GM18858 (cell line): ENCODE measurements at regions not wholly inside any gene's neighbourhood (a gene's known extent, or its start where the extent isn't known, plus 50 kb on each side); places are given as distances from the start of the nearest gene placed in this dataset.

Source experiments
- ATAC-seq: cut with Tn5 transposase; IDR thresholded peaks from one replicate; pipeline ENCODE4 v1.9.1; 2021; ENCODE audit not compliant: unreplicated experiment

GRCh38 chr1:168782559-168783116 lies 53.6 kb upstream of the DPT start:
- ATAC-seq, result no peak

GRCh38 chr1:168783458-168784210 lies 54.6 kb upstream of the DPT start:
- ATAC-seq, result no peak

DNA sequence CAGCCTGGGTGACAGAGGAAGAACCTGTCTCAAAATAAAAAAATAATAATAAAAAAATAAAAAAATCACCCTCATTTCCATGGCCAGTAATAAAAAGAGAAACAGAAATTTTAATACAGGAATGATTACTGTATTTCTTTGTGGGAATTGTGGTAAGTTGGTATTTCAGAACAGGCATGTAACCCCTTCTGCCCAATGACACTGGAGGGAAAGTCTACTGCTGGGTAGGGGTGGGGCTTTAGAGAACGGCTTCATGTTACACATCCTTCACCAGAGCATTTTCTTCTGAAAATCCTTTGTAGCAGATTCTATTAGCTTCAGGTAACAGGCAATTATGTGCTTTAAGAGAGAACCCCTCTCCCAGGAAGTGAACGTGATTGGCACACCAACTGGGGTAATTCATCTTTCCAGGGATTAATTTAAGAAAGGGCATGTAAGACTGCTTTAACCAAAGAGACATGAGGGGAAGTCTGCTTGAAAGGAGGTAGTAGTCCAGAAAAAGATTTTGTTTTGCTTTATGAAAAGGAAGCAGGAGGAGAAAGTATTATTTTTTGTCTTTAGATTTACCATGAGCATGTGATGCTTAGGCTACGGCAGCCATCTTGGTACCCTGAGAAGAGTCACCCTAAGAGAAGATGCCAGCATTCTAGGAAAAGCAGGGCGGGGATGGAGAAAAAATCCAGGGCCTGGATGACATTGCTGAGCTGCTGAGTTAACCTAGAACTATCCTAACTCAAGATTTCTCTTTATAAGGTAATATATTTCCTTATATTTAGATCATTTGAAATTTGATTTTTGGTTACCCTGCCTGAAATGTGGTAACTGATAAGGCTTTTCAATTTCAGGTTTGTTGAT lies 57.7 kb upstream of the DPT start:
- ATAC-seq, result no peak

DNA sequence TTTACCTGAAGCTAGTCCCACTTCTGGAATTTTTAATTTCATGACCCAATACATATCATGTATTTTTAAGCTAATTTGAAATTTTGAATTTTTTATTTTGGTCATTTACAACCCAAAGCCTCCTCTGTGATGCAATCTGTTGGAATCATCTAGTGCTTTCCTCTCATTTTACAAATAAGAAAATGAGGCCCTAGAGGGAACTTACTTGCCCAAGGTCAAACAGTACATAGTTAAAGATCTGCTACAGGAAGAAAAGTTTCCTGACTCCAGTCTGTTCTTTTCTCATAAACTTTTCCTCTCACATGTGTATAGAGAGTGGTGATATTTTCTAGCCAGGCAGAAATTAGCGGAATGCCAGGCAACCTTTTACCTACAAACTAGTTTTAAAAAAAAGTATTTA lies 59.3 kb upstream of the DPT start:
- no peak for ATAC-seq

- no peak for ATAC-seq
Observed at GRCh38 chr1:168789501-168789900, 60.5 kb upstream of the DPT start.

DNA sequence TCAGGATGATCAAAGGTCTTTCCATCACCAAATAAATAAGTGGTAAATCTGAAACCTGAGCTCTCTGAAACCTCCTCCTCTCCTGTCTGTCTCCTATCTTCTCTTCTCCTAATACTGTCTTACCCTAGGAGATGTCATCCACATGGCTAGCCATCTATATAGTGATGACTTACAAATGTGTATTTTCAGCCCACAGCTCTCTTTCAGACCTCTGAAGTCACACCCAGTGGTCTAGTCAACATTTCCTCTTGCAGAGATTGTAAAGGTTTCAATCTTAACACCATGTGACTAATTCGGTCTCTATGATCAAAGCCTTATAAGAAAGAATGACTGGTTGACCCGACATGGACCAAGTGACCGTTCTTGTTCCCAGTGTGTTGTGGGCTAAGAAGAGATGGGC lies 63.1 kb upstream of the DPT start:
- no peak for ATAC-seq

DNA sequence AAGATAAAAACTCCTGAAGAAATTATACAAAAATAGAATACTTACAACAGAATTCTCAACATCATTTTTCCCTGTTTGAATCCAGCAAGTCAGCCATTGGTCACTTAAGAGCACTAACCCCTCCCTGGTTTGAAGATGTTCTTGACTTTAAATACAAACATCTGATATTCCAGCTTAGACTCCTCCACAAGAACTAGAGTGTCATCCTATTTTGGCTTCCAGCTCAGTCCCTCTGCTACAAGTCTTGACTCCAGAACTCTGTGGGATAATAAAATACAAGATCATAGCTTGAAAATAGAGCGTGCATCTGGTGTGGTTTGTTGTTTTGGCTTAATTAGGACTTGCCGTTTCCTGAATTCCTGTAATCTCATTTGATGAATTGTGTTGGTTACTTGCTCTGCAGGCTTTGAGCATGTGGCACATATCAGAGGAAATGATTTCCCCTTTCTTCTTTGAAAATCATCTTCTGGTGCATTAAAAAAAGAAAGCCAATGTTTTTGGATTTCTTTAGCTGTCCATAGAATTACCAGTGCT lies 63.7 kb upstream of the DPT start:
- ATAC-seq, result no peak

- no peak for ATAC-seq
Observed at GRCh38 chr1:168794057-168794456, 65.1 kb upstream of the DPT start.

- no peak for ATAC-seq
Observed at GRCh38 chr1:168795681-168796080, 66.7 kb upstream of the DPT start.

DNA sequence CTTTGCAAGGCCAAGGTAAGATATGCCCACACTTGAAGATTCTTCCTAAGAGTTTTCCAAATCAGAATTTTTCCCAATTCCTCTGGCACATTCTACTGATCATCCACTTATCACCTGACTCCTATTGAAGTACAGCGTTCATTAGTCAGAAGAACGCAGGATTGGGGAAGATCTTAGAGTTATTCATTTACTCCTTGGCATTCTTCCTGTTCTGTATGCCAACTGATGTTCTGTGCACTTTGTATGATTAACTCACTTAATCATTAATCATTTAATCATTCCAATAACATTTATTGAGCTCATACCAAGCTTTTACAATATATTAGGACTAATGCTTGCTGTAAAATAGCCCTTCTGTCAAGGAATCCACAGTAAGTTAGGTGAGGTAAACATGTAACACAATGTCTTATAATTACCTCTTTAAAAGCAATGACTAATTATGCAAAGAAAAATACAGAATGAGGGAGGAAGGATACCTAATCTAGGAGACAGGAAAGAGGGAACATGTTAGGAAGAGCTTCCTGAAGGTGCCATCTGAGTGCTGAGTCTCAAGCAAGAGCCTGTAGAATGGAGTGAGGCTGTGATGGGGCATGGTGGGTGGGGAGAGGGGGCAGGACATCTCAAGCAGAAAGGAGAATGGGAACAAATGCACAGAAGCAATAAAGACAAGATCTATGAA lies 71.1 kb upstream of the DPT start:
- no peak for ATAC-seq

DNA sequence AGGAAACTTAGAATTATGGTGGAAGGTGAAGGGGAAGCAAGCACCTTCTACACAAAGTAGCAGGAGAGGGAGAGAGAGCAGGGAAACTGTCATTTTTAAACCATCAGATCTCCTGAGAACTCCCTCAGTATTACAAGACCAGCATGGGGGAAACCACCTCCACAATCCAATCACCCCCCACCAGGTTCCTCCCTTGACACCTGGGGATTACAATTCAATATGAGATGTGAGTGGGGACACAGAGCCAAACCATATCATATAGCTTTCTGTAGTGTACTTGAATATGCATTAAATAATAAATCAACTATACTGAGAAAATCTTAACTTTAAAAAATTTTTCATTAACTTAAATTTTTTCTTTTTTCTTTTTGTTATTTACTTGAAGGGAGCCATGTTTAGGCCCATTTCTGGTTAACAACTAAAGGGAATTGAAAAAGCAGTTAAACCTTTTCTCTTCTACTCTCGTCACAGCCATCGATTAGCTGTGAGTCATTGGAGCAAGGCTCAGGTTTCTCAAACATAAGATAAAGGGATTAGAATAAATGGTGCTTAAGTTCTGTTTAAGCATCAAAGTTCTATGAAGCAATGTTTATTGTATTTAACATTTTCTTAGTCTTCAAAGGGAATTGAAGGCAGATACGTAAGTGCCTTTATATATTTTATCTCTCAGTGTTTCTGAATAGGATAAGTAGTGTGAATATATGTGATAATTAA lies 72.2 kb upstream of the DPT start:
- no peak for ATAC-seq

DNA sequence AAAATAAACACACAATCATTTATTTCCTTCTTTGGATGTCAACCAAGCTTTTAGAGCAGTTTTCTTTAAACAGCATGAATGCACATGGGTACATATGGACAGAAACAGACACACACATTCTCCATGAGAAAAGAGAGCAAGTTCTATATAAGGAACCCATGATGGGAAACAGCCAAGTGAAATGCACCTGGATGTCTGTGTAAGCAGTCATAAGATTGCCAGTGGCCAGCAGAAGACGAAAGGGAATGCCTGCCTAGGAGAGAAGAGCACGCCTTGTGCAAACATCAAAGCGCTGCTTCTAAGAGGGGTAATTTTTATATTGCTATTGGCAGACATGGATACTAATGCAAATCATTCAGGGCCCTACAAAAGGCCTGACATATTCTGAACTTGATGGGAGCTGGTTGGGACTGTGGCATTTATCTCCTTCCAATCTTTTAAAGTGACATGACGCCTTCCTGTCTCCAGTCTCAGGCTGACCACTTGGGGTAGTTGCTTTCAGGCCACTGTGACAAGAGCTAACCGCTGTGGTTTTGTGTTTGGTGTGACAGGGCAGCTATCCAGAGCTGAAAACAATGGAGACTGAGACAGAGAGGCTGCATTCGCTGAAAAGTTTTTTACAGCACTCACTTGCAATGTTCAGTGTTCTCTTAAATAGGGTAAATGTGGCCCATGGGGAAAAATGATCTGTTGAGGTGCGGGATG lies 75.0 kb upstream of the DPT start:
- ATAC-seq, result no peak

DNA sequence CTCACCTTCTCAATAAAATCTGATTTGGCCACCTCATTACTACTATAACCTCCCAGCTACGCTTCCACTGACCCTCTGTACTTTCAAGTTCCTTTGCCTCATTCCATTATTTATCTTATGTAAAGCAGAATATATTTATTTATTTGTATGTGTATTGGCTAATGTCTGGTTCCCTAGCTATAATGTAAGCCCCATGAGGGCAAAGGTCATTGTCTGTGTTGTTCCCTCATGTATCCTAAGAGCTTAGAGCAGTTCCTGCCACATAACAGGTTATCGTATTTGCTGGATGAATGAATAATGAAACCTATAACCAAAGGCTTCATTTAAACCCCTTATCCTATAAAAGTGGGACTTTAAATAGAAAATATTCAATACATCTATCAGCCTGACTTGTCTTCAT lies 77.9 kb upstream of the DPT start:
- ATAC-seq, result no peak

- ATAC-seq, result no peak
Observed at GRCh38 chr1:168811176-168811575, 82.2 kb upstream of the DPT start.

DNA sequence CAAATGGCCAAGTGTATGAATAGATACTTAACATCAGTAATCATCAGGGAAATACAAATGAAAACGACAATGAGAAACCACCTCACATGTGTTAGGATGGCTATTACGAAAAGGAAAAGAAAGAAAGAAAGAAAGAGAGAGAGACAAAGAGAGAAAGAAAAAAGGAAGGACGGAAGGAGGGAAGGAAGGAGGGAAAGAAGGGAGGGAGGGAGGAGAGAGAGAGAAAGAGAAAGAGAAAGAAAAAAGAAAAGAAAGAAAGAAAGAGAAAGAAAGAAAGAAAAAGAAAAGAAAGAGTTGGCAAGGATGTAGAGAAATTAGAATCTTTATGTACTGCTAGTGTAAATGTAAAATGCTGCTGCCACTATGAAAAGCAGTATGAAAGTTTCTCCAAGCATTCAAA lies 90.7 kb upstream of the DPT start:
- ATAC-seq, result no peak

- no peak for ATAC-seq
Observed at GRCh38 chr1:168821434-168821833, 92.4 kb upstream of the DPT start.

GRCh38 chr1:168822911-168823310 lies 93.9 kb upstream of the DPT start:
- ATAC-seq, result no peak

DNA sequence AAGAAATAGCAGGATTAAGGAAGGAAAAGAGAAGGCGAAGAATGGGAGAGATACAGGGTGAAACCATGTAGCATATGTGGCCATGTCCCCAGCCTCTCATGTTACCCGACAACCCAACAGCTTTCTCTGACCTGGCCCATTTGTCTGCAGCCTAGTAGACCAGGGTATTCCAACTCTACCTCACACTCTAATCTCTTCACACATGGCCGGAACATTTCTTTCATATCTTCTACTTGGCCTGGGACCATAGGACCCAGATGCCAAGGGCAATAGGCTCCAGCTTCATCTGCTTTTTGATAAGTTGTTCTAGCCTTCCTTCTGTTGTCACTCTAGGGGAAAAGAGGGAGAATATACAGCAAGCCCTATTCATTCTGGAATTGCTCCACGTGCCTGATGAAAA lies 95.0 kb upstream of the DPT start:
- ATAC-seq, result no peak

DNA sequence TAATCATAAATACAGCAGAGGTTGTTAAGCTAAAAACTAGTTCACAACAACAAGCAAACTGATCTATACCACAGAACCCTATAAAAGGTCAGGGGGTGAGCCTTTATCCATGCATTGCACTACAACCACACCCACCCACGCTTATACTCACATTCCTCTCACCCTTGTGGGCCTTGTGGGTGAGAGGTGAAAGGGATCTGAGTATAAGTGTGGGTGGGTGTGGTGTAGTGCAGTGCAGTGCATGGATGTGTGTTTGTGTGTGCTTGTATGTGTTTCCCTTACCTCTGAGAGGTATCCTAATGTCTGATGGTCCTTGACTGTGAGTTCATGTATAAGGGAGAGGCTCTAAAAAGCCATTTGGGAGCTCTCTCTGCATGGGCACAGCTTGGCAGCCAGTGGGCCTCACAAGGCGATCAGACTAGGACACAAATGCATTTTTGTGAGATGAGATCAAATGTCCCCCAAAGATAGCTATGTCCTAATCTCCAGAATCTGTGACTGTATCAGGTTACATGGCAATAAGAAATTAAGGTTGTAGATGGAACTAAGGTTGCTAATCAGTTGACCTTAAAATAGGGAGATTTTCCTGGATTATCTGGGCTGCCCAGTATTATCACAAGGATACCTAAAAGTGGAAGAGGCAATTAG lies 95.5 kb upstream of the DPT start:
- ATAC-seq, result no peak

DNA sequence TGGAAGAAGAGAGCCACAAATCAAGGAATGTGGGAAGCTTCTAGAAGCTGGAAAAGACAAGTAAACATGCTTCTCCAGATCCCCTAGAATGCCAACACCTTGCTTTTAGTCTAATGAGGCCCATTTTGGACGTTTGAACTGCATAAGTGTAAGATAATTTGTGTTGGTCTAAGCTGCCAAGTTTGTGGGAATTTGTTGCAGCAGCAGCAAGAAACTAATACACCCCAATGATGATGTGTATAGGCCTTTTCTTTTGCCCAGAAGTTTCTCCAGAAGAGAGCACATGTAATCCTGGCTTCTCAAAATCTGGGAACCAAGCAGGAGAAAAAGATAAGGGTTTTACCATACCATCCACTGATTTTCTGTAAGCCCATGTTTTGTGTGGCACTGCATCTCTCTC lies 96.1 kb upstream of the DPT start:
- no peak for ATAC-seq
